Activated B cell treated with CpG ODN at 0.5 μM for 24 hours (primary cell): ENCODE measurements at regions not wholly inside any gene's neighbourhood (a gene's known extent, or its start where the extent isn't known, plus 50 kb on each side); places are given as distances from the start of the nearest gene placed in this dataset.

Experiments
- ATAC-seq: fragments of 200-7000 bp; cut with Tn5 transposase; one replicate; pipeline ENCODE4 v1.10.0; 2021; ENCODE audit warnings: low read depth, mild to moderate bottlenecking, moderate library complexity
- CTCF ChIA-PET: fragments of 350-600 bp; sonication (Branson Sonifier 250); formaldehyde crosslinking; loops from one replicate; lab custom pipeline; 2021; ENCODE audit warnings: antibody characterized with exemption; lab: Charles Lee
- POLR2A ChIA-PET: fragments of 350-600 bp; sonication (Branson Sonifier 250); formaldehyde crosslinking; loops from one replicate; lab custom pipeline; 2021; ENCODE audit warnings: antibody characterized with exemption; lab: Charles Lee
- DNase-seq: peaks from one replicate; pipeline ENCODE4 v3.0.0; 2022
- H3K27ac Mint-ChIP-seq: one replicate; pipeline ENCODE4 v1.8.0; 2020; ENCODE audit warnings: mixed read lengths
- H3K27me3 Mint-ChIP-seq: one replicate; pipeline ENCODE4 v1.8.0; 2021; ENCODE audit warnings: mixed read lengths
- H3K36me3 Mint-ChIP-seq: one replicate; pipeline ENCODE4 v1.8.0; 2021; ENCODE audit warnings: low read depth, mixed read lengths
- H3K4me1 Mint-ChIP-seq: one replicate; pipeline ENCODE4 v1.8.0; 2021; ENCODE audit warnings: mixed read lengths
- H3K4me3 Mint-ChIP-seq: one replicate; pipeline ENCODE4 v1.8.0; 2020; ENCODE audit warnings: mild to moderate bottlenecking, mixed read lengths
- H3K9me3 Mint-ChIP-seq: one replicate; pipeline ENCODE4 v1.8.0; 2020; ENCODE audit warnings: mixed read lengths
- CTCF ChIP-seq: fragments of 200-600 bp; IDR thresholded peaks from one replicate; pipeline ENCODE4 v1.8.0; 2022; ENCODE audit warnings: antibody characterized with exemption, mild to moderate bottlenecking
- intact Hi-C: fragments of 100-400 bp; cut with micrococcal nuclease; formaldehyde crosslinking; loops from one replicate; pipeline ENCODE4 v1.15.1; 2024

GRCh38 chr7:112649560-112649959 lies 140.6 kb downstream of the TMEM168 start:
- no peak for TF ChIP-seq CTCF
- H3K4me1 Mint-ChIP-seq = no peaks in the 10 kb centered on the region
- intact Hi-C loops = no loop called here
- H3K4me3 Mint-ChIP-seq = no peak overlapping the region
- ATAC-seq (no peak), DNase-seq (no peak)
- peaks cover 19% of the 10 kb centered on the region for H3K9me3 Mint-ChIP-seq
- no peaks in the 10 kb centered on the region for H3K36me3 Mint-ChIP-seq
- POLR2A ChIA-PET = no interaction called here
- peaks cover 6% of the 10 kb centered on the region for H3K27me3 Mint-ChIP-seq
- no peak overlapping the region for H3K27ac Mint-ChIP-seq
- CTCF ChIA-PET = no interaction called here

GRCh38 chr7:112654322-112655216 lies 135.6 kb downstream of the TMEM168 start:
- POLR2A ChIA-PET = no interaction called here
- no peak for DNase-seq
- no peaks in the 10 kb centered on the region for H3K27me3 Mint-ChIP-seq
- TF ChIP-seq CTCF = no peak
- intact Hi-C loops = no loop called here
- H3K9me3 Mint-ChIP-seq = peaks cover 11% of the 10 kb centered on the region
- no peak for ATAC-seq
- no peaks in the 10 kb centered on the region for H3K4me1 Mint-ChIP-seq
- H3K36me3 Mint-ChIP-seq = no peaks in the 10 kb centered on the region
- CTCF ChIA-PET = no interaction called here
- no peak overlapping the region for H3K4me3 Mint-ChIP-seq
- no peak overlapping the region for H3K27ac Mint-ChIP-seq

GRCh38 chr7:112665709-112666108 lies 124.5 kb downstream of the TMEM168 start:
- POLR2A ChIA-PET = no interaction called here
- H3K4me1 Mint-ChIP-seq = no peaks in the 10 kb centered on the region
- CTCF ChIA-PET = no interaction called here
- H3K27ac Mint-ChIP-seq = no peak overlapping the region
- H3K9me3 Mint-ChIP-seq = no peaks in the 10 kb centered on the region
- intact Hi-C loops = no loop called here
- peaks cover 8% of the 10 kb centered on the region for H3K27me3 Mint-ChIP-seq
- no peak overlapping the region for H3K4me3 Mint-ChIP-seq
- ATAC-seq (no peak), DNase-seq (no peak)
- H3K36me3 Mint-ChIP-seq = no peaks in the 10 kb centered on the region
- no peak for TF ChIP-seq CTCF

GRCh38 chr7:112668561-112668960 lies 121.6 kb downstream of the TMEM168 start:
- Mint-ChIP-seq H3K27ac (no peak overlapping the region), H3K4me1 (no peaks in the 10 kb centered on the region), H3K27me3 (peaks cover 11% of the 10 kb centered on the region), H3K9me3 (no peaks in the 10 kb centered on the region), H3K36me3 (no peaks in the 10 kb centered on the region), H3K4me3 (no peak overlapping the region)
- ChIA-PET POLR2A (no interaction called here), CTCF (no interaction called here)
- ATAC-seq = no peak
- TF ChIP-seq CTCF = no peak
- intact Hi-C loops = no loop called here
- DNase-seq = no peak

GRCh38 chr7:112669306-112669705 lies 120.9 kb downstream of the TMEM168 start:
- TF ChIP-seq CTCF = no peak
- no peak for ATAC-seq
- intact Hi-C loops = no loop called here
- Mint-ChIP-seq H3K4me3 (no peak overlapping the region), H3K9me3 (no peaks in the 10 kb centered on the region), H3K27ac (no peak overlapping the region), H3K36me3 (no peaks in the 10 kb centered on the region), H3K27me3 (peaks cover 13% of the 10 kb centered on the region), H3K4me1 (no peaks in the 10 kb centered on the region)
- CTCF ChIA-PET = no interaction called here
- no peak for DNase-seq
- POLR2A ChIA-PET = no interaction called here
